Adrenal gland (tissue), 5 donors: ENCODE measurements at regions not wholly inside any gene's neighbourhood (a gene's known extent, or its start where the extent isn't known, plus 50 kb on each side); places are given as distances from the start of the nearest gene placed in this dataset.

Experiments used
- CTCF ChIP-seq, 6 experiments: fragments of 450-650 bp in 4 of 6; fragments of 200-600 bp in 2 of 6; sonication (generic) in 1 of 6; IDR thresholded peaks; 1 replicate in 5 of 6; 2 replicates in 1 of 6; pipeline versions ENCODE4 v1.5.1 to v1.8.0; 2016 to 2021; ENCODE audit warnings: antibody characterized with exemption in 6 of 6, mild to moderate bottlenecking in 2 of 6, moderate library complexity in 1 of 6
- POLR2A ChIP-seq, 2 donors: fragments of 450-650 bp; IDR thresholded peaks; one replicate each; pipeline ENCODE4 v1.6.1; 2017; ENCODE audit warnings: antibody characterized with exemption in 2 of 2, mild to moderate bottlenecking in 2 of 2, moderate library complexity in 1 of 2
- donor health status: DM: no; HTN: no; CAD: no.

GRCh38 chr1:60448850-60449249 is 375.3 kb upstream of the C1orf87 start:
- no peak for TF ChIP-seq CTCF (IDR thresholded peaks at IDR 0.05)
- TF ChIP-seq POLR2A (IDR thresholded peaks at IDR 0.05): no peak
